Stimulated activated CD4-positive, alpha-beta T cell treated with anti-CD3 and anti-CD28 coated beads, TNF-alpha, amount 100 ng/mL, for 1 hour (primary cell): ENCODE measurements at regions not wholly inside any gene's neighbourhood (a gene's known extent, or its start where the extent isn't known, plus 50 kb on each side); places are given as distances from the start of the nearest gene placed in this dataset.

Experiments used
- DNase-seq, 3 donors: peaks; one replicate each; pipeline ENCODE4 v3.0.0-alpha.2; 2020; ENCODE audit warnings: low read depth in 3 of 3, low spot score in 1 of 3

DNA sequence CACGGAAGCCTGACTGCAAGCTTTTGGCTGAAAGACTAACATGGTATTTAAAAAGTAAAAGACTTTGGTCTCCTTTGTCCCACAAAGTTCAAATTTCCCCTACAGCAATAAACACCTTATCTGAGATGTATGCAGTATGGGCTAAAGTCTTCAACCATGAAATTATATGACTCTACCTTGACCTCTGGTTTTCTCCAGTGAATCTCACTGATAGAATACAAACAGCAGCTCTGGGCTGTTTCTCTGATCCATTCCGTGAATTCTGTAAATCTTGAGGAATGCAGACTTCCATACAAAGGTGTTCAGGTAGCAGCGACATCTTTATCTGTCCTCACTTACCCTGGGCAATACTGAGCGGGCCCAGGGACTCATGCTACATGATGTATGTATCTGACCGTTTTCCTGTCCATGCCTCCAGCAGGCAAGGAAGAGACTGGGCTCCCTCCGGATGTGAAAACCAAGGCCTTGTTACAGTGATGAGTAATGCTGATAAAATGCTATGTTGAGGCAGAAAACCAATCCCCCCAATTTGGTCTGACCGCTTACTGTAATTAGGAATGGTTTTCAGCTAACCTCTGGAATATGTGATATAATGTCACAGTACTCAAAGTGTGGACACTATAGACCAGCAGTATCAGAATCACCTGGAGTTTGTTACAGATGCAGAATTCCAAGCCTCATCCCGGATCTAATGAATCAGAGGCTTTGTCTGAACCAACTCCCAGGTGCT lies 589.8 kb downstream of the HS3ST4 start:
- DNase-seq, result no peak

DNA sequence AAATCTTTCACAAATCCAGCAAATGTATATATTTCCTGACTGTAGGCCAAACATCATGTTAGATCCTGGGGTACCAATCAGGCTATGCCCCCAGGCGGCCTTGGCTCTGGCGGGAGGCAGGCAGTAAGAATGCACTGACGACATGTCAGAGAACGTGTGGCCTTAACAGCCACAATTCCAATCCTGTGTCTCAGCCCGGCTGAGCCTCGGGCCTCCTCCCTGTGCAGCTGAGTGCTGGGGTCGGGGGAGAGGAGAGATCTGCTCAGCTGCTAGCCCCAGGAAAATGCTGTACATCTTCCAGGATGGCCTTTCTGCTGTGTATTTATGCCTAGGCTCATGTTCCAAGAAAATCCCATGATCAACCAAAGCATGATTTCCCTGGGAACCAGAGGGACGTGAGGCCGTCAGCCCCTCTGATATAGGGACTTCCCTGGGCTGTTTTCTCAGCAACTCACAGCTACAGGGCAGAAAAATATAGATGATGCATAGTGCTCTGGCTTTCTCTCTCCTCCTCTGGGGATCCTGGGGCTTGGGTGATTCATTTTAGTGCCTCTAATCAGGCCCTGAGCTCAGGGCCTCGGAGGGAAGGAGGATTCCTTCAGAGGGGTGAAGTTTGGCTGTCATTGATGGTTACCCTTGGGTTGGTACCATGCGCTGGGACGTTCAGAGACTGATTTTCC lies 604.0 kb downstream of the HS3ST4 start:
- DNase-seq, result no peak

- DNase-seq, result no peak
Observed at GRCh38 chr16:26301516-26301915, 609.8 kb downstream of the HS3ST4 start.

DNA sequence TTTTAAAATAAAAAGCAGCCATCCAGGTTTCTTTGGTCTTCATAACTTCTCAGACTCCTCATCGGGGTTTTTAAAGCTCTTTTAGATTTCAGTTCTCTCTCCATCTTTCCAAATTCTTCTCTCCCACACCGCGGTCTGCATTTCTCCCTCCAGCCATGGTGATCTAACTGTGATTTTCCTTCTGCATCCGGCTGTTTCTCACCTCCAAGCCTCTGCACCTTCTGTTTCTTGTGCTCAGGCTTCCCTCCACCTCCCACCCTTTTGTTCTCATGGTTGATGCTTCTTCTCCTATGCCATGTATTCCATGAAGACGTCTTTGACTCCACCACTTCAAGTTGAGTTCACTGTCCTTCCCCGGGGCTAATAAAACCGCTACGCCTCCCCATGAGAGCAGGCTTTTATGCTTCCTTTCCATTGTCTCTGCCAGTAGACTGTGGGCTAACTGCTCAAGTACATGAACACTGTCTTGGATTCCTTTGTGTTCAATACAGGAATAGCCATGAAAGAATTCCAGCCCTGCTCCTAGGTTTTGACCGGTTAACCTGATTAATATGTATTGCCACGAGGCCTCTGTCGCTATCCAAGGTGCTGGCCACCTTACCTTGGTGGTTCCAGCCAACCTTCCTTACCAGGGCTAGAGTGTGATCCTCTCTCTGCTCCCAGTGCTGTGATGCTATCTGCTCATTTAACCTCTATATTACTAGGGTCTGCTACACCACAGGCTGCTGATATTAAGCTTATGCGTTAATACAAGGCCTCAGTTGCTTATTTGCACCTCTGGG lies 625.1 kb downstream of the HS3ST4 start:
- no peak for DNase-seq

DNA sequence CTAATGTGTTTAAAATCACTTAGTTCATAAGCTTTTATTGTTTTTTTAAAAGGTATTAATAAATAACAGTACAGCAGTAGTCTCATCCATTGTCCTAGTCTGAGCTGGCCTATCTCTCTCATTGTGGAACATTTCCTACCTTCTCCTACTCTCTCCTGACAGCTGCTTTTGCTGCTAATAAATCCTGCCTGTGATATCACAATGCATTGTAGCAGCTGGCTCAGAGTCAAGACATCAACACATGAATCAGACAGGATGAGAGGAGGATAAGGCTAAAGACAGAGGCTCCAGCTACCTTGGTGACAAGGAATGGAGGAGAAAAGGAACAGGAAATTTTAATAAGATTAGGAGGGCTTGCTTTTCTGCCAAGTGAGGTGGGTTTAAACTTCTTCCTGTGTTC lies 626.1 kb downstream of the HS3ST4 start:
- no peak for DNase-seq

- no peak for DNase-seq
Observed at GRCh38 chr16:26330654-26331053, 638.9 kb downstream of the HS3ST4 start.

- no peak for DNase-seq
Observed at GRCh38 chr16:26334218-26335111, 642.7 kb downstream of the HS3ST4 start.

- DNase-seq, result no peak
Observed at GRCh38 chr16:26335236-26335853, 643.6 kb downstream of the HS3ST4 start.

DNA sequence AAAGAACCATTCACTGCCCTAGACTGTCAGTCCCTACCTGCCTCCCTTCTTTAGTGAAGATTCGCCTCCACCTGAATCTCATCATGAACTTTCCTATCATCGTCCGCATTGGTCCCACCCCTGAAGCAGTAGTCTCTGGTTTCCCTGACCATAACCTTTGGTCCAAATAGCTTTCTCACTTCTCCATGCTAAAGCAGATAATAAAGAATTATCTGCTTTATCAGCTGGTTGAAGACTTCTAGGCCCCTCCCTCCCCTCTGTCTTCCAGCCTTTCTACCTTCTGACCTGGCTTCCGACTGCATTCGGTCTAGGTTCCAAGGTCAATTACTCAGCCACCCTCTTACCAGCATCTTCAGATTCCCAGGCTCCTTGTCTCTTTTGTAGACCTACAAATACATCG lies 650.9 kb downstream of the HS3ST4 start:
- no peak for DNase-seq

DNA sequence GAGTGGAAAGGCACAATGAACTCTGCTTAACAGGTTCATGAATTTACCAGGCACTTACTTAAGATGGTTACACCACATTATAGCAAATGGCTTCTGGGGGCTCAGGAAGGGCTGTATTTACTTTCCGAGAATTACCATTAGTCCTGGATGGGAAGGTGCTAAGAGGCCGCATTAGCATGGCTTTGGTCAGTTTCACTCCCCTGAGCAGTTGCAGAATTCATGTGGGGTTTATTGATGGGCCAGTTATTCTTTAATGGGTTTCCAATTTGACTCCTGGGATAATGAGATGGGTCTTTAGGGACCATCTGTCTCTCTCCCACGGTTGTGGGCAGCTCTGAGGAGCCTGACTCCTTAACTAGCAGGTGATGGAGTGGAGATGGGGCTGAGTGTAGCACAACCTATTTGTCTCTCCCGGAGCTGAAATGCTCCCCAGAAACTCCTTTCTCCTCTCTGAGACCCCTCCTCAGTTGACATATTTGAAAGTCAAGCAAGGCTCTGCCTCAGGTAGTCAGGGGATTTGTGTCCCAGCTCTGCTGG lies 652.5 kb downstream of the HS3ST4 start:
- no peak for DNase-seq

GRCh38 chr16:26344976-26345375 lies 653.2 kb downstream of the HS3ST4 start:
- DNase-seq, result no peak

DNA sequence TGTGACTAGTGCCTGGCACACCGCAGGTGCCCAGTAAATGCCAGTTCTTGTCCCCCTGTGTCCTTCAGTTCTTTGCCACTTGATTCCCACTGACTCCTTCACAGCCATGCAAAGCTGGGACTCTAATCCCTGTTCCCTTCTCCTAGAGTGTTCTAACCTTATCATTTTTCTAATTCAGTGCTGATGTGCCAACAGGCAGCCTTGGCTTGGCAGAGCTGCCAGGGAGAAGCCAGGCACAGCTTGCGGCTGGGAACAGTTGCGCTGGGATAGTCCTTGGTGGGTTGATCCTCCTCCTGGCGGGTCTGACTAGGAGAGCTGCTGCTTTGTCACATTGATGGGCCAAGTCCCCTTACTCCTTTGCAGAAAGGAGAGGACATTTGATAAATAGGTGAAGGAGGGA lies 654.2 kb downstream of the HS3ST4 start:
- DNase-seq, result no peak

- DNase-seq, result no peak
Observed at GRCh38 chr16:26348095-26348494, 656.3 kb downstream of the HS3ST4 start.

- DNase-seq, result no peak
Observed at GRCh38 chr16:26360867-26361266, 669.1 kb downstream of the HS3ST4 start.

DNA sequence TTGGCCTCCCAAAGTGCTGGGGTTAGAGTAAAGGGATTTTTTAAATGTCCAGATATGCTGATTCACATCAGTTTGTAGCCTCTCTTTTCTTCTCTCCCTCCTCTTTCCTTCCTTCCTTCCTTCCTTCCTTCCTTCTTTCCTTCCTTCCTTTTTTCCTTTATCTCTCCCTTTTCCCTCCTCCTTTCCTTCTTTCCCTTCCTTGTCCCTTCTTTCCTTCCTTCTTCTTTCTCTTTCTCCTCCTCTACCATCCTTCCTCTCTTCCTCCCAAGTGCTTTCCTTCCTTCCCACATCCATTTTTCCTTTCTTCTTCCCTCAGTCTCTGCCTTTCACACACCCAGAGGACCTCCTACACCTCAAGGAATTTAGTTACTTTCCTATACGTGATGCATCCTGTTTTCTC lies 671.8 kb downstream of the HS3ST4 start:
- no peak for DNase-seq

DNA sequence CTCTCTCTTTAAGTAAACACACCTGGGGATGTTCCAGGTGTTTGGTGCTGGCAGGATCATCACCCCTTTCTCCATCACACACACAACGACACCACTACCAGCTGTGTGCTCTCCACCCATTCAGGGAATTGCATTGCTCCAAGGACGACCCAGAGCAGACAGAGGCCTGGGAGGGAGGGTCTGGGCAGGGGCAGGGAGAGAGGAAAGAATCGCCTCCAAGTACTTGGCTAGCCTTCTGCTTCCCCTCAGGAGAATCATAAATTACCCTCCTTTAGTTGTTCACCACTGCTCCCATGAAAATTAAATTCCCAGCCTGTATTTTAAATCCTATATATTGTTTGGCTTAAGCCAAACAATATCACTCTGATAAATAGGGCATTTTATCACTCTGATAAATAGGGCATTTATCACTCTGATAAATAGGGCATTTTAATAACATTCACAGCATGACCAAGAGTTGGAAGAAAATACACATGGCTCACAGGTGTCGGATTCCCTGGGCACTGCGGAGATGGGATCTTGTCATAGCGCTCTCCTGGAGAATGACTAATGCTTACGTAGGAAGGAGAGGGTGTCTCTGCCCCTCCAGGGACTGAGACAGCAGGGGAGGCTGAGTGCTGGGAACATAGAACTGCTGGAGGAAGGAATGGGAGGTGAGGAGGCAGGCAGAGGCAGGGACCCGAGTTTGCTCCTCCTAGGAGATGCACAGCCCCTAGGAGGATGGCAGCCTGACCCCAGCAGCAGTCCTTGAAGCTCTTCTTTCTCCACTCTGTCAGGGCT lies 673.6 kb downstream of the HS3ST4 start:
- DNase-seq, result no peak

GRCh38 chr16:26371349-26371869 lies 679.6 kb downstream of the HS3ST4 start:
- no peak for DNase-seq

- no peak for DNase-seq
Observed at GRCh38 chr16:26374279-26374925, 682.6 kb downstream of the HS3ST4 start.

GRCh38 chr16:26382586-26382985 lies 684.1 kb upstream of the C16orf82 start:
- DNase-seq, result no peak
